Type B pancreatic cell (in vitro differentiated cells): ENCODE measurements at regions not wholly inside any gene's neighbourhood (a gene's known extent, or its start where the extent isn't known, plus 50 kb on each side); places are given as distances from the start of the nearest gene placed in this dataset.

ENCODE experiments used
- DNase-seq: peaks from one replicate; pipeline ENCODE4 v3.0.0; 2021; ENCODE audit warnings: mixed read lengths; ENCODE audit not compliant: unreplicated experiment; ENCODE audit errors: extremely low spot score
- H3K27ac Mint-ChIP-seq: 2 replicates; pipeline ENCODE4 v1.8.0; 2021; ENCODE audit warnings: mild to moderate bottlenecking, mixed read lengths
- H3K27me3 Mint-ChIP-seq: 2 replicates; pipeline ENCODE4 v1.8.0; 2021; ENCODE audit warnings: mixed read lengths
- H3K36me3 Mint-ChIP-seq: 2 replicates; pipeline ENCODE4 v1.8.0; 2021; ENCODE audit warnings: mixed read lengths
- H3K4me1 Mint-ChIP-seq: one replicate; pipeline ENCODE4 v1.8.0; 2021; ENCODE audit warnings: mixed read lengths; ENCODE audit not compliant: unreplicated experiment
- H3K4me3 Mint-ChIP-seq: 2 replicates; pipeline ENCODE4 v1.8.0; 2021; ENCODE audit warnings: mild to moderate bottlenecking, mixed read lengths
- H3K9me3 Mint-ChIP-seq: 2 replicates; pipeline ENCODE4 v1.8.0; 2021; ENCODE audit warnings: mixed read lengths
- CTCF ChIP-seq: fragments of 200-600 bp; sonication (generic); conservative IDR thresholded peaks from 2 replicates; pipeline ENCODE4 v1.5.0; 2021; ENCODE audit warnings: antibody characterized with exemption, mild to moderate bottlenecking

GRCh38 chr7:23967949-23968599, 258.1 kb downstream of the STK31 start:
- H3K9me3 Mint-ChIP-seq, result peaks cover 9% of the 10 kb centered on the region
- peaks cover 9% of the 10 kb centered on the region for H3K4me1 Mint-ChIP-seq
- no peak overlapping the region for H3K4me3 Mint-ChIP-seq
- H3K36me3 Mint-ChIP-seq, result no peaks in the 10 kb centered on the region
- no peak for TF ChIP-seq CTCF
- DNase-seq, result no peak
- H3K27ac Mint-ChIP-seq, result peak overlapping the region; percentile 24
- peaks cover 7% of the 10 kb centered on the region for H3K27me3 Mint-ChIP-seq

DNA sequence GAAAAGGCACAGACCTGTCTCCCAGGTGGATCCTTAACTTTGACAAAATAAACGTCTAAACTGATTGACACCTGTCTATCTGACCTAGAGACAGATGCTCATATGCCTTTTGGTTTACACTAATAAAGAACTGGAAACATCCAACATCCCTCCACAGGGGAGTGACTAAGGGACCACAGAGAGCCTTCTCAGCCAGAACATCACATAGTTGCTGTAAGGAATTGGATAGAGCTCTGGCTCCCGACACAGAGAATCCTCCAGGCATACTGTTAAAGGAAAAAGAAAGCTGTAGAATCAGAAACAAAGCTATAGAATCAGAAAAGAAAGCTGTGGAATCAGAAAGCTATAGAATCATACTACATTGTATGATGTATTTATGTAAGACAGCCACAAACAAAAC, 258.8 kb downstream of the STK31 start:
- no peak for TF ChIP-seq CTCF
- no peaks in the 10 kb centered on the region for H3K36me3 Mint-ChIP-seq
- H3K4me3 Mint-ChIP-seq, result no peak overlapping the region
- peaks cover 9% of the 10 kb centered on the region for H3K4me1 Mint-ChIP-seq
- peak overlapping the region; percentile 24 for H3K27ac Mint-ChIP-seq
- H3K9me3 Mint-ChIP-seq, result peaks cover 9% of the 10 kb centered on the region
- peaks cover 4% of the 10 kb centered on the region for H3K27me3 Mint-ChIP-seq
- no peak for DNase-seq

GRCh38 chr7:23969443-23969842, 259.4 kb downstream of the STK31 start:
- H3K27me3 Mint-ChIP-seq, result peaks cover 4% of the 10 kb centered on the region
- H3K4me1 Mint-ChIP-seq, result peaks cover 9% of the 10 kb centered on the region
- no peak for DNase-seq
- peaks cover 9% of the 10 kb centered on the region for H3K9me3 Mint-ChIP-seq
- no peak overlapping the region for H3K27ac Mint-ChIP-seq
- no peak for TF ChIP-seq CTCF
- H3K36me3 Mint-ChIP-seq, result no peaks in the 10 kb centered on the region
- no peak overlapping the region for H3K4me3 Mint-ChIP-seq

DNA sequence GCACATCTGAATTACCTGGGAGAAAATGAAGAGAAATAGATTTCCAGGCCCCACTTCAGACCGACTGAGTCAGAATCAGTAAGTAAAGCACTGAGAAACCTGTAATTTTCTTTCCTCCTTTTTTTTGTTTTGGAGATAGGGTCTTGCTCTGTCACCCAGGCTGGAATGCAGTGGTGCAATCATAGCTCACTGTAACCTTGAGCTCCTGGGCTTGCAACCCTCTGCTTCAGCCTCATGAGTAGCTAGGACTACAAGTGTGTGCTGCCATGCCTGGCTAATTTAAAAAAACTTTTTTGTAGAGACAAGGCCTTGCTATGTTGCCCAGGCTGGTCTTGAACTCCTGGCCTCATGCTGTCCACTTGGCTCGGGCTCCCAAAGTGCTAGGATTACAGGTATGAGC, 260.2 kb downstream of the STK31 start:
- no peak for TF ChIP-seq CTCF
- H3K27me3 Mint-ChIP-seq, result peaks cover 4% of the 10 kb centered on the region
- no peak overlapping the region for H3K4me3 Mint-ChIP-seq
- H3K9me3 Mint-ChIP-seq, result peaks cover 9% of the 10 kb centered on the region
- no peaks in the 10 kb centered on the region for H3K36me3 Mint-ChIP-seq
- H3K4me1 Mint-ChIP-seq, result peaks cover 2% of the 10 kb centered on the region
- no peak for DNase-seq
- H3K27ac Mint-ChIP-seq, result no peak overlapping the region

- Mint-ChIP-seq H3K4me3 (no peak overlapping the region), H3K27me3 (peaks cover 4% of the 10 kb centered on the region), H3K36me3 (no peaks in the 10 kb centered on the region), H3K27ac (no peak overlapping the region), H3K9me3 (peaks cover 9% of the 10 kb centered on the region), H3K4me1 (no peaks in the 10 kb centered on the region)
- no peak for TF ChIP-seq CTCF
- no peak for DNase-seq
Measured at GRCh38 chr7:23971031-23971430, 261.0 kb downstream of the STK31 start.

DNA sequence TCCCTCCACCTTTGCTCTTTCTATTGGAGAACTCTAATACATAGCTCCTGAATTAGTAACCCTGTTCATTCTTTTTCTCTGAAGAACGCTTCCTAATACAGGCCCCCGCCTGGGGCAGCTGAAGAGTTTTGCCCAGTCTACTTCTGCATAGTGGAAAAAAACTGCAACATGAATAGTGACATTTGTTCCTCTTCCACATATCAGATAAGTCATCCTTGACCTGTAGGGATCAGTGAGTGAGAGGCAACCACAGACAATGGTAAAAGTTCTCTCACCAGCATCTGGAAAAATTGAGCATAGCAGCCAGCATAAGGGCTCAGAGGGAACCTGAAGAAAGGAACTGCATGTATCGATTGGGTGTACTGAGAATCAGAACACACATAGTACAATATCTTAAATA, 262.0 kb downstream of the STK31 start:
- H3K9me3 Mint-ChIP-seq, result peaks cover 3% of the 10 kb centered on the region
- no peak for DNase-seq
- H3K27me3 Mint-ChIP-seq, result peaks cover 4% of the 10 kb centered on the region

More for the DNA sequence above, 262.0 kb downstream of the STK31 start:
- Mint-ChIP-seq H3K36me3 (no peaks in the 10 kb centered on the region), H3K4me3 (no peak overlapping the region), H3K4me1 (no peaks in the 10 kb centered on the region), H3K27ac (no peak overlapping the region)
- TF ChIP-seq CTCF, result no peak
